SH-SY5Y (cell line): ENCODE measurements at regions not wholly inside any gene's neighbourhood (a gene's known extent, or its start where the extent isn't known, plus 50 kb on each side); places are given as distances from the start of the nearest gene placed in this dataset.

Experiments used
- GATA2 ChIP-seq: IDR thresholded peaks from 2 replicates; pipeline ENCODE4 v1.6.1; 2011; ENCODE audit warnings: mild to moderate bottlenecking, low read depth, low read length
- GATA3 ChIP-seq: IDR thresholded peaks from 2 replicates; pipeline ENCODE4 v1.6.1; 2011; ENCODE audit warnings: low read depth, mild to moderate bottlenecking, low read length, moderate library complexity

DNA sequence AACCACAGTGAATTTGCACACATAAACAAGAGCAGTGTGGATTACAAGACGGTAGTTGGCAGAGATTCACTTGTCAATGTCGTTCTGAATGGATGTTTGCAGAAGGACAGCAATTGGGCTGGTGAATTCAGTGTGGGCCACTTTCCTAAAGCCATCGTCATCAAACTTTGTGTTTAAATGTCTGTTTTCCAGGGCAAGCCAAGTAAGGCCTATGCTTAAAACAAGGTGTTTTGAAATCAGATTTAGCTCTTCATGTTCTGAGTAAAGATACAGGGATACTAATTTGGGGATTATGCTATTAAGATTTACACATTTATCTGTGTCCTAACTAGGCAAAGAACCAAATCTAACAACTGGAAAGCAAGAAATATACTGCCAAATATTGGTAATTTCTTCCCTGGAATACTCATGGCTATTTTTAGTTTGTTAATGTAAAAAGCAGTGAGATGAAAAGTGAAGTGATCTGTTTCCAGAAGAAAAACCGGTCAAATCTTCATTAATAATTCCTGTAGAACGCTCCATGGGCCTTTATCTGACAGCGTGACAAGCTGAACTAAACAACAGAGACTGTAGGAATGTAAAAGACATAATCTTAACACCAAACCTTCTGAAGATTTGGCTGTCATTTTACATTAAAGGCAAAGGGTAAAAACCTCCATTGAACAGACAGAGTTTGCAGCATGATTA, 175.7 kb downstream of the ICOS start:
- no peak for TF ChIP-seq GATA2
- TF ChIP-seq GATA3: no peak
